ENCODE measurements at regions not wholly inside any gene's neighbourhood (a gene's known extent, or its start where the extent isn't known, plus 50 kb on each side); places are given as distances from the start of the nearest gene placed in this dataset.

GRCh38 chr22:47919001-47919441, 1156.6 kb downstream of the TBC1D22A start:
- TF ChIP-seq EZH2phosphoT487 (IDR thresholded peaks at IDR 0.05; ENCODE audit: borderline replicate concordance, low read length) (no peak), CTCF (IDR thresholded peaks at IDR 0.05; ENCODE audit: low read depth, low read length, poor library complexity, severe bottlenecking) (no peak)
